Neuronal stem cell (in vitro differentiated cells): ENCODE measurements at regions not wholly inside any gene's neighbourhood (a gene's known extent, or its start where the extent isn't known, plus 50 kb on each side); places are given as distances from the start of the nearest gene placed in this dataset.

Experiments used
- DNase-seq: peaks from one replicate; pipeline ENCODE4 v3.0.0-alpha.2; 2013; ENCODE audit warnings: low spot score
- H2AFZ ChIP-seq: one replicate; pipeline ENCODE4 v1.6.1; 2013; ENCODE audit warnings: mild to moderate bottlenecking, low read length, inconsistent platforms
- H2AK5ac ChIP-seq: 2 replicates; pipeline ENCODE4 v1.6.1; 2013; ENCODE audit warnings: low read depth, mild to moderate bottlenecking, inconsistent platforms, low read length, moderate library complexity, mixed read lengths
- H2BK120ac ChIP-seq: 2 replicates; pipeline ENCODE4 v1.6.1; 2013; ENCODE audit warnings: low read depth, mild to moderate bottlenecking, inconsistent platforms, low read length, moderate library complexity, mixed read lengths
- H2BK12ac ChIP-seq: one replicate; pipeline ENCODE4 v1.6.1; 2013; ENCODE audit warnings: low read length, inconsistent platforms
- H2BK15ac ChIP-seq: 2 replicates; pipeline ENCODE4 v1.6.1; 2013; ENCODE audit warnings: mild to moderate bottlenecking, low read length, inconsistent platforms, mixed read lengths
- H2BK5ac ChIP-seq: one replicate; pipeline ENCODE4 v1.6.1; 2013; ENCODE audit warnings: inconsistent platforms, mild to moderate bottlenecking, low read length, moderate library complexity
- H3K14ac ChIP-seq: one replicate; pipeline ENCODE4 v1.6.1; 2013; ENCODE audit warnings: low read length, inconsistent platforms
- H3K18ac ChIP-seq: 2 replicates; pipeline ENCODE4 v1.6.1; 2013; ENCODE audit warnings: low read length, inconsistent platforms
- H3K23ac ChIP-seq: 2 replicates; pipeline ENCODE4 v1.6.1; 2013; ENCODE audit warnings: low read depth, mild to moderate bottlenecking, mixed read lengths, low read length, inconsistent platforms; ENCODE audit not compliant: poor library complexity
- H3K27ac ChIP-seq: replicated peaks from 3 replicates; pipeline ENCODE4 v1.5.1; 2013; ENCODE audit warnings: low read length, inconsistent platforms
- H3K27me3 ChIP-seq, 3 experiments: 2 replicates each; pipeline ENCODE4 v1.6.1; 2013; ENCODE audit warnings: low read length in 3 of 3, mild to moderate bottlenecking in 2 of 3, inconsistent platforms in 1 of 3, low read depth in 1 of 3, mixed read lengths in 1 of 3, moderate library complexity in 1 of 3; ENCODE audit not compliant: control insufficient read depth in 3 of 3, insufficient read depth in 3 of 3
- H3K36me3 ChIP-seq, 2 donors: replicated peaks in 1 of 2; 2 replicates each; pipeline ENCODE4 v1.6.1; 2013; ENCODE audit warnings: low read length in 2 of 2; ENCODE audit not compliant: control insufficient read depth in 2 of 2, insufficient read depth in 2 of 2
- H3K4ac ChIP-seq: 2 replicates; pipeline ENCODE4 v1.6.1; 2013; ENCODE audit warnings: inconsistent platforms, mild to moderate bottlenecking, low read length, moderate library complexity
- H3K4me1 ChIP-seq, 2 donors: 1 replicate in 1 of 2; 2 replicates in 1 of 2; pipeline ENCODE4 v1.6.1; 2013; ENCODE audit warnings: low read length in 2 of 2, low read depth in 1 of 2; ENCODE audit not compliant: control insufficient read depth in 2 of 2, insufficient read depth in 1 of 2
- H3K4me2 ChIP-seq: one replicate; pipeline ENCODE4 v1.6.1; 2013; ENCODE audit warnings: mild to moderate bottlenecking, low read length, inconsistent platforms; ENCODE audit not compliant: insufficient read depth, poor library complexity, severe bottlenecking
- H3K4me3 ChIP-seq, 2 donors: 2 replicates each; pipeline ENCODE4 v1.5.1; 2013; ENCODE audit warnings: low read length in 2 of 2, mild to moderate bottlenecking in 2 of 2, inconsistent platforms in 1 of 2, moderate library complexity in 1 of 2
- H3K79me1 ChIP-seq: one replicate; pipeline ENCODE4 v1.6.1; 2013; ENCODE audit warnings: low read depth, mild to moderate bottlenecking, inconsistent platforms, low read length, moderate library complexity
- H3K9ac ChIP-seq: one replicate; pipeline ENCODE4 v1.6.1; 2013; ENCODE audit warnings: mild to moderate bottlenecking, low read depth, low read length, inconsistent platforms; ENCODE audit not compliant: poor library complexity
- H3K9me3 ChIP-seq, 2 donors: replicated peaks in 1 of 2; 2 replicates each; pipeline versions ENCODE3 to v1.6.1; 2013; ENCODE audit warnings: low read length in 2 of 2, mild to moderate bottlenecking in 2 of 2, inconsistent platforms in 1 of 2, low read depth in 1 of 2, mixed read lengths in 1 of 2, moderate library complexity in 1 of 2; ENCODE audit not compliant: control insufficient read depth in 2 of 2, insufficient read depth in 1 of 2
- H4K8ac ChIP-seq: one replicate; pipeline ENCODE4 v1.6.1; 2013; ENCODE audit warnings: low read depth, mild to moderate bottlenecking, inconsistent platforms, low read length, moderate library complexity
- H4K91ac ChIP-seq: one replicate; pipeline ENCODE4 v1.6.1; 2013; ENCODE audit warnings: low read length, low read depth, mild to moderate bottlenecking, inconsistent platforms; ENCODE audit not compliant: poor library complexity
- WGBS, 2 donors: extraction: QIAGEN DNeasy Blood & Tissue Kit; methylation state at CpG; one replicate each; pipeline ENCODE4 v1.1.7; 2013; ENCODE audit warnings: missing lambda C conversion rate in 2 of 2, mixed read lengths in 1 of 2; ENCODE audit not compliant: insufficient read length in 2 of 2, insufficient replicate concordance in 1 of 2; ENCODE audit errors: extremely low coverage in 2 of 2; 5-methylcytosine and 5-hydroxymethylcytosine counted together

DNA sequence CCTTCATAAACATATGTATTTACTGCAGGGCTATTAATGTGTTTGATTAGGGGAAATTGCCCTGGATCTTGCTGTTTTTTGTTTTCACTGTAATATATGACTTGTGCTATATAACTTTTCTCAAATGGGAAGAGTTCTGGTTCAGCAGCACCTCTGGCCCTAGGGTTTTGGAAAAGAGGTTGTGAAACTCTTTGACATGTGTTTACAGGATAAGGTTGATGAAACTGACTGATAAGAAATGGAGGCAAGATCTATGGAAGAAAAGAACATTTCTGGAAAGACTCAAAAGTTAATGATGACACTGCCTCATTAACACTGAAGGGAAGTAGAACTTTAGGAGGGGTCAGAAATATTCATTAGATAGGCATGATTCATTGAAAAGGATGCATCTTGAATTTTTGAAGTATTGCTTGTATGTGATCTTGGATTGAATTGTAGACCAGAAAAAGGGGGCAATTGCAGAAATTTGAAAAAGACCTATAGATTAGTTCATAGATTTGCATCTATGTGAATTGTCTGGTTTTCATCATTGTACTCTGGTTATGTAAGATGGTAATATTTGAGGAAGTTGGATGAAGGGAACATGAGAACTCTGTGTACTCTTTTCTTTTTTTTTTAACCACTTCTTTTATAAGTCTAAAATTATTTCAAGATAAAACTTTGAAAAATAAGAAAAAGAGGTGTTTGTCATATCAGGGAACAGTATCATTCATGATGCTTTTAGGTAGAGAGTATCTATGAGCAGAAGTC lies 54.0 kb downstream of the UTRN start:
- Histone ChIP-seq H3K14ac (no peak overlapping the region), H3K4me1 (peaks cover 3% of the 10 kb centered on the region in 2 donors), H3K23ac (no peak overlapping the region), H4K8ac (no peak overlapping the region), H3K18ac (no peak overlapping the region), H2BK15ac (no peak overlapping the region), H3K27ac (no peak overlapping the region), H3K27me3 (no peaks in the 10 kb centered on the region), H3K9ac (no peak overlapping the region), H3K4me2 (no peak overlapping the region), H3K4me3 (no peak overlapping the region), H2AK5ac (no peak overlapping the region), H3K9me3 (peaks cover 0 to 3% of the 10 kb centered on the region in 2 donors), H2AFZ (no peak overlapping the region), H3K4ac (no peak overlapping the region), H2BK5ac (no peak overlapping the region), H3K36me3 (no peaks in the 10 kb centered on the region), H4K91ac (no peak overlapping the region), H2BK120ac (no peak overlapping the region), H3K79me1 (peaks cover 4% of the 10 kb centered on the region), H2BK12ac (no peak overlapping the region)
- no peak for DNase-seq

DNA sequence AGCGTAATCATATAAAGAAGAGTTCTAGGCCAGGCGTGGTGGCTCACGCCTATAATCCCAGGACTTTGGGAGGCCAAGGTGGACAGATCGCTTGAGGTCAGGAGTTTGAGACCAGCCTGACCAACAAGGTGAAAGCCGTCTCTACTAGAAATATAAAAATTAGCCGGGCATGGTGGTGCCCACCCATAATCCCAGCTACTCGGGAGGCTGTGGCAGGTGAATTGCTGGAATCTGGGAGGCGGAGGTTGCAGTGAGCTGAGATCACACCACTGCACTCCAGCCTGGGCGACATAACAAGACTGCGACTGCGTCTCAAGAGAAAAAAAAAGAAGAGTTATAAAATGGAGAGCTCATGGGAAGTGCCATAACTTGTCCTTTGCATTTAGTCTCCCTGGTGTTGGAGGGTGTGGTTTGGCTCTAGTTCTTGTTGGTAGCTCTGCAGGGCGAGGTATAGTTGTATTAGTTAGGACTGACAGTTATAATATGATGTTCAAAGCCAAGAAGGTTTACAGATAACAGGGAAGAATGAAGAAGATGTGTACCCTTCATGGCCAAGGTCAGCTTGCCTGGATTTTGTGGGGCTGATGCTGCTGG lies 54.8 kb downstream of the UTRN start:
- no peak overlapping the region for H3K4me3 ChIP-seq
- H3K27me3 ChIP-seq, result no peaks in the 10 kb centered on the region
- H3K4me1 ChIP-seq, result peaks cover 3% of the 10 kb centered on the region in 2 donors
- H3K9me3 ChIP-seq, result peaks cover 0 to 3% of the 10 kb centered on the region in 2 donors
- no peak overlapping the region for H2AK5ac ChIP-seq
- no CpG with 5 or more reads among the region's 12 CpGs for WGBS, 2 donors
- no peaks in the 10 kb centered on the region for H3K36me3 ChIP-seq
- H3K79me1 ChIP-seq, result peaks cover 4% of the 10 kb centered on the region
- no peak overlapping the region for H2BK15ac ChIP-seq
- H2BK5ac ChIP-seq, result no peak overlapping the region
- H3K23ac ChIP-seq, result no peak overlapping the region
- no peak overlapping the region for H4K91ac ChIP-seq
- no peak overlapping the region for H4K8ac ChIP-seq
- H3K14ac ChIP-seq, result no peak overlapping the region
- H3K4ac ChIP-seq, result no peak overlapping the region
- H2BK120ac ChIP-seq, result no peak overlapping the region
- no peak for DNase-seq
- H2BK12ac ChIP-seq, result no peak overlapping the region
- H3K4me2 ChIP-seq, result no peak overlapping the region
- no peak overlapping the region for H3K27ac ChIP-seq
- H3K18ac ChIP-seq, result no peak overlapping the region
- no peak overlapping the region for H3K9ac ChIP-seq
- H2AFZ ChIP-seq, result no peak overlapping the region

DNA sequence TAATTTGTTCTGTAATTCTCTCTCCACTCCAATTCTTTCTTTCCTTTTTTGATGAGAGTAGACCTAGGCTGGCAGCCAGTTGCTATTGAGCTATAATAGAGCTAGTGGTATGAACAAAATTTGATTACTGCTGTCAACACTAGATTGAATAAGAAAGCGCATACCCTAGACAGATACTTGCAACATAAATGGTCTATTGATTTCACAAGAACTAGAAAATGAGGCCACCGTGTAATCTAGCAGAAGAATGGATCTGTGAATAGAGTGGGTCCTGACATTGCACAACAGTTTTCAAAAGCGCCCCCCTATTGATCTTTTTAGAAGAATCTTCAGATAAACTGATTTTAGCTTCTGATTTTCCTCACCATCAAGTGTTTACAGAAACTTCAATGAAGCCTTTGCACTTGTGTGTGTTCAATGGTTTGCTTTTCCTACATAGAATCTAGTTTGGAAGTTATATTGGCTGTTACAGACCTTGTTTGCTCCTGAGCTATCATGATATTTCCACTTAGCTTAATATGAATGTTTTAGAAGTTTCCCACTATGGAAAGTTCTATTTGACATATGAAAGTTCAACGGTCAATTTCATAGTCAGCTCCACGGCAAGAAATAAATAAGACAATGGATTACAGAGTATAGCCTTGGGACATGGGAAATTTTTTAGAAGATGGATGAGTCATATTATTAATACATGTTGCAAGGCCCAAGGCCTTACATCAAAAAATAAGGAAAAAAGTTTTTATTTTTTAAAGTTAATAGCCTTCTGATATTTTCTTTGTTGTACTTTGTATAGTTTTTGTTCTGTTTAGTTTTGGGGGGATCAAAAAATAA lies 55.6 kb downstream of the UTRN start:
- Histone ChIP-seq H3K27ac (no peak overlapping the region), H2AK5ac (no peak overlapping the region), H3K4ac (no peak overlapping the region), H4K8ac (no peak overlapping the region), H2BK5ac (no peak overlapping the region), H3K79me1 (peaks cover 5% of the 10 kb centered on the region), H2BK120ac (no peak overlapping the region), H3K36me3 (no peaks in the 10 kb centered on the region), H2BK12ac (no peak overlapping the region), H2AFZ (no peak overlapping the region), H3K4me2 (no peak overlapping the region), H3K18ac (no peak overlapping the region), H4K91ac (no peak overlapping the region), H3K14ac (no peak overlapping the region), H3K23ac (no peak overlapping the region), H2BK15ac (no peak overlapping the region), H3K4me1 (peaks cover 3% of the 10 kb centered on the region in 2 donors), H3K27me3 (no peaks in the 10 kb centered on the region), H3K9ac (no peak overlapping the region), H3K9me3 (peaks cover 0 to 3% of the 10 kb centered on the region in 2 donors), H3K4me3 (no peak overlapping the region)
- no peak for DNase-seq
- no CpG with 5 or more reads among the region's 5 CpGs for WGBS, 2 donors
